Muscle of arm (tissue), 1 donor: ENCODE measurements at regions not wholly inside any gene's neighbourhood (a gene's known extent, or its start where the extent isn't known, plus 50 kb on each side); places are given as distances from the start of the nearest gene placed in this dataset.
A peak's percentile ranks its signal among the peaks of the same experiment; 100 is the strongest.
"Not testable (repeated sequence)": the region's sequence is repeated elsewhere in the genome, so short reads cannot be mapped to it uniquely, and the experiment has no call there.

Source experiments
- DNase-seq: peaks from one replicate; pipeline ENCODE4 v3.0.0-alpha.2; 2013

DNA sequence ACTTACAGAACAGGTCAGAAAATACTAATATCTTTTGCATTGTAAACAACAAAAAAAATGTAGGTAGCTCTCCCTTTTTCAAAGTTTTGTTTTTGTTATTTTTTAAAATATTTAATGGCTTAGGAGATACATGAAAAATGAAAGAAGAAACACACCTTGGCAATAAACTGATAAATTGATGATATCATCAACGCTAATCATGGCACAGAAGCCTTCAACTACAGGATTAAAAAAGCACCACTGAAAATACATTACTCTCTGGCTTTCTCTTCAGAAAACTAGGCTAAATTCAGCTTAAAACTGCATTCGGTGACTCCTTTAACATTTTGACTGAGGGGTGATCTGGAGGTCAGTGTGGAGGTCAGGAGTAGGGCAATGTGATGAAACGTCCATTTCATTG is 1018.8 kb upstream of the FANCL start:
- DNase-seq, result no peak

DNA sequence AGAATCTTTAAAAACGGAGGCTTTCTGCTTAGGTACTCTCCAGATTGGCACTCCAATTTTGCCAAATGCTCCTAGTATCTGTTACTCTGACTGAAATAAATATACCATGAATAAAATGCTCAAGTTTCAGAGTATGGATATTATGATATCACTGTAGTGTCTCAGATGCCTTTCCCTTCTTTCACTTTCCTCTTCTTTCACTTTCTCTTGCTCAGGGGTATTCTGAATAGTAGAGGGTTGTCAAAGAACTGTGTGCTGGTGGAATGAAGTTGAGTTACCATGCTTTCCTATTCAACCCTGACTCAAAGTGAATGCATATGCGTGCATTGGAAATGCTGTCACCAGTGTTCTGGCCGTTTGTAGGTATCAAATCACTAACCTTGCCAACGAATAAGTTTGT is 1015.2 kb upstream of the FANCL start:
- no peak for DNase-seq

DNA sequence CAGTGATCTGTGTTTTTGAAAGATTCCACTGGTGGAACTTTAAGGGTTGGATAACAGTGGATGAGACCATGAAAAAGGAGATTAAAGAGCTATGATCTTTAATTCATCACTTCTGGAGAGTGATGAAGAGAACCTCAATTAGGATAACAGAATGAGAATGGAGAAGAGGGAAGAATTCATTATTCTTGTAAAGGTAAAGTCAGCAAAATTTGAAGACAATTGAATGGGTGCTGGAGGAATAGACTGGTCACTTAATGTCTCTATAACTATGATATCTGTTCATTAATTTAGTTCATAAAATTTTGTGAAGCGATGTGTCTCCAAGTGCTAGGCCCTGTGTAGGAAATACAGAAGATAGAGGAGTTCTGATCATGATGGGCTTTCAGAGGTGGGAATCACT is 1013.2 kb upstream of the FANCL start:
- no peak for DNase-seq

GRCh38 chr2:59250307-59250677 is 1009.2 kb upstream of the FANCL start:
- DNase-seq, result no peak

DNA sequence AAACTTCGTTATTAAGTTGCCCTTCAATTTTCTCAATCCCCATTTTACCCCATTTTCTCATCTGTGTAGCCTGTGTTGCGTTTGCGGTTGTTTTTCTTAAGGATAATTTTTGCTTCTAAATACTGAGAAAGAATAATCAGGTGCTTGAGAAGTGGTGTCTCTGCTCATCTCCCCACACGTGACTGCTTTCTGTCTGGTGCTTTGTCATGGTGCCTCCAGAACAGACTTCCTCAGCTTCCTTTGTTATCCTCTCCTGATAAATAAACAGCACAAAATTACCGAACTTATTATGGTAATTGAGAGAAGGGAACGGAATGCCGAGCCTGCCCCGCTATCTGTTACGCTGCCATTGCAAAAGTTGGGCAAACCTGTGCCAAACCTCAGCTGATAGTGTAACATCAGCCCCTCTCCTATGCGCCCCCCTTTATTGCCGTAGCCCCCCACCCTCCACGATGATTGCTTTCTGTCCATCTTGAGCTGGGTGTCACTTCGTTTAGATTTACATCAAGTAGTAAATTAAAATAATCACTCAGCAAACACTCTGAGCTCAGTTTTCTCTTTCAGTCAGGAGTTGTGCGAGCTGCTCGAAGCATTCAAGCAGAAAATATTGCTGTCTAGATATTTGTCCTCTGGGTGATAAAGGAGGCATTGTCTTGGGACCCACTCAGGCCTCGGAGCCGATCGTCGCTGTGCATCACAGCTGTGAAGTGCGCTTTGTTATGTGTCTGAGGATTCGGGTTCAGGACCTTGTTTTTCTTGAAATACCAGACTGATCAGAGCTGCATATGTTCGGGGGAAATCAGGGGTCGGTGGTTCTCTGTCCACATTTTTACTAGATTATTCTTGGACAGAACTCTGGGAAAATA is 1008.5 kb upstream of the FANCL start:
- DNase-seq, result no peak

- DNase-seq, result no peak
Measured at GRCh38 chr2:59239146-59239545, 998.0 kb upstream of the FANCL start.

DNA sequence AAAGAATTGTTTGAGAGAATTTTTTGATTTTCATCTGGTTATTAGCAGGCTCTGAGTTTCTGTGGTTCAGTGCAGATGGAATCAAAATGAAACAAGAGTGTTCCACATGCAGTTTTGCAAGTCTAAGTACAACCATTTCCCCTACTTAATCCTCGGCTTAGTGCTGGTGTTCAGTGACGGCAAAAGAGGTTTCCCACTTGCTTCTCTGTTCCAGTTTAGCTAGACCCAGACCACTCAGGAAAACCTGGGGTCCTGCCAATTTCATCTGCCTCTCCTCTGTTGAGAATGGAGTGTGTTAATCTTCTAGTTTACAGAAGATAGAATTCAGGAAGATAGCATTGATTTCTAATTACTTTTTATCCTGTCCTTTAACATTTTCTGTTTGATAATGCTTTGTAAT is 996.2 kb upstream of the FANCL start:
- no peak for DNase-seq

DNA sequence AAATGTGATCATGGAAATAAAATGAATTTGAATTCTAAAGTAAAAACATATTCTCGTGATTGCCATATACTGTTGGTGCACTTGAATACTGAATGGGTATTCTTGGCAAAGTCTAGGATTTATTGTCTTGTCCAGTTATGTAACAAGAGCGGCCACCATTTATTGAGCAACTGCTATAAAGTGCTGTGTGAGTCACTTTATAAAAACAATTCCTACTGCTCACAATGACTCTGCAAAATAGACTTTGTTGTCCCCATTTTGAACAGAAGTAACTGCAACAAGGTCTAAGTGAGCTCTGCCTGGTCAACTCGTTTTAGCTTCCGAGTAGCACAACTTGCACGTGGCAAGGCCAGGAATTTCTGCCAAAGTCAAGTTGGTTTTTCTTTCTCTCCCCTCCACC is 995.6 kb upstream of the FANCL start:
- DNase-seq, result no peak

DNA sequence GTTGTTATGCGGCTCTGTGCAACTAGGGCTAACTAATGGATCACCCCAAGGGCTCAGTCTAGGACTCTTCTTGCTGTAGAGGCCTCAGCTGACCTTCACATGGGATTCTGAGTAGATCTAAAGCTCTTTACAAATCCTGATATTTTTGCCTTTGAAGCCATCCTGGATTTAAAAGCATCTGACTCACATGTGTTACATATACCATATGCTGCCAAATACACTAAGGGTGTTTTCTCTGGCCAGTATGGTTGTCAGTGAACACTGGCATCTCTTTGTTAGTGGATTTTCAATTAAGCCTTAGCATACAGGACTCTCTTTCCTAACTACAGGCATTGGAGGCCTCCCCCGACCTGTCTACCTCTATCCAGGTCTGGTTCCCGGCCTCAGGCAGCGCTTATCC is 992.8 kb upstream of the FANCL start:
- DNase-seq, result no peak

GRCh38 chr2:59233448-59233847 is 992.3 kb upstream of the FANCL start:
- DNase-seq, result no peak

DNA sequence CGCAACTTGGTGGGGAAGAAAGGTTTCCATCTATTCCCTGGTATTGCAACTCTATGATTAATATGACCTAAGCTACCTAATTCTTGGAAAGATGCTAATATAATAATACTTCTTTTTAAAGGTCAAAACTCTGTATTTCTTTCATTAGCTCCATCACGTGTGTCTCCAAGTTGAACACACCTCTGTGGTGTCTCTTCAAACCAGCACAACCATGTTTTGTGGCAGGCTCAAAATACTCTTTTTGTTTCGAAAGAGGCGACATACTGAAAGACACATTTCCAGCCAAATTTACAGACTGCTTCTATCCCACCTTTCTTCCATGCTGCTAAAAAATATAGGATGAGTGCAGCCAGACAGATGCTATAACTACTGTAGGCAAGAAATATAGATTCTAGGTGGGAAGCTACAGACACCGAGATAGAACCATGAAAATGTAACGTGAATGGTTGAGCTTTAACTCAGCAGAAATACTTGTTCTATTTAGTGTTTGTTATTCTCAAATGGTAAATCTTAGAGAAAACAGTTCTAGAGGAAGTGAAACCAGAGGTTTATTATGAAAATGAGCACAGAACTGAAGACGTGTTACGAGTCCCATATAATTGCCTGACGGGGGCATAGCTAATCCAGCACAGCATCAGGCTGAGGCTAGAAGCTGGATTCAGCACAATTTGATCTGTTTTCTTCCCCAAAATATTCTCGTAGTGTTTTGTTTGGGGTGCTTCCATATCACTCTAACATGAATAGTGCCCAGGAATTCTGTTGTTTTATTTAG is 991.5 kb upstream of the FANCL start:
- DNase-seq, result no peak

DNA sequence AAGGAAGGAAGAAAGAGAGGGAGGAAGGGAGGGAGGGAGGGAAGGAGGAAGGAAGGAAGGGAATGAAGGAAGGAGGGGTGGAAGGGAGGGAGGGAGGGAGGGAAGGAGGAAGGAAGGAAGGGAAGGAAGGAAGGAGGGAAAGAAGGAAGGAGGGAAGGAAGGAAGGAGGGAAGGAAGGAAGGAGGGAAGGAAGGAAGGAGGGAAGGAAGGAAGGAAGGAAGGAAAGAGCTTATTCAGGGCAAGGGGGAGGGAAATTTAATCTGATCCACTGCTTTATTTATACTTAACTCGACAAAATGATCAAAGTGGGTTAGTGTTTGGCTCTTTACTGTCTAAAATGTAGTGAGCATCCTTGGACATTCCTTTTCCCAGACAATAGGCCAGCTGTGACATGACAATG is 985.2 kb upstream of the FANCL start:
- DNase-seq, result not testable (repeated sequence)

- DNase-seq, result no peak
Measured at GRCh38 chr2:59223742-59224141, 982.6 kb upstream of the FANCL start.

- no peak for DNase-seq
Measured at GRCh38 chr2:59217360-59217759, 976.2 kb upstream of the FANCL start.

DNA sequence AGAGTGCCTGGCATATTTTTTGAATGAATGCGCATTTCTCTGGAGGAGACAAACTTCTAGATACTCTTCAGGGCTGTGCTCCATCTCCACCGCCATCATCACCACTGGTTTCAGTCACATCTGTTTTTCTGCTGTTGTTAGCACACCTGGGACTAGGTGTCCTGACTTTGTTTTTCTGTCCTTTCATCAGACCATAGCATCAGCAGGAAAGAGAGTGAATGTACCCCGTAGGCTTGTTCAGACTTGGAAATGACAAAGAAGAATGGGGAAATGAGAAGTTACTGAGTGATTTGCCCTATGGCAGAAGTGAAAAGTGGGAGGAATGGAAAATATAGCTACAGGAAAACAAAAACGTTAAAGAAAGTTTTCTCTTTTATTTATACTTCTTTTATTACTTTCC is 965.2 kb upstream of the FANCL start:
- DNase-seq, result no peak

DNA sequence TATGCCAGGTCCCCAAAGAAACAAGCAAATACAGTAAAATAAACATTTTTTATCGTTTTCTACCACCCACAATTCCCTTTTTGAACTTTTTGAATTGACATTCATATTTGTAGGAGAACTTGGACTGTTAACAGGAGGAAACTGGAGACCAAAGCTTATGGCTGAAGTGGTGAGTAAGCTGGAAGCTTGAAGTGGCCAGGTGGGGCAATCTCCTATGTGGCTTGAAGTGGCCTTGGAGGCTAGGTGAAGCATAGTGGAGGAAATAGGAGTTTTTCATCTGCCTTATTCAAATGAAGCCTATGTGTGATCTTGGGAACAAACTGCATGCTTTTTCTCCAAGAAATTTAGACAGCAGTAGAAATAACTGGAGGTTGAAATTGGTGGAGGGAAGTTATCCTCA is 962.9 kb upstream of the FANCL start:
- no peak for DNase-seq

- no peak for DNase-seq
Measured at GRCh38 chr2:59196491-59196890, 955.4 kb upstream of the FANCL start.

DNA sequence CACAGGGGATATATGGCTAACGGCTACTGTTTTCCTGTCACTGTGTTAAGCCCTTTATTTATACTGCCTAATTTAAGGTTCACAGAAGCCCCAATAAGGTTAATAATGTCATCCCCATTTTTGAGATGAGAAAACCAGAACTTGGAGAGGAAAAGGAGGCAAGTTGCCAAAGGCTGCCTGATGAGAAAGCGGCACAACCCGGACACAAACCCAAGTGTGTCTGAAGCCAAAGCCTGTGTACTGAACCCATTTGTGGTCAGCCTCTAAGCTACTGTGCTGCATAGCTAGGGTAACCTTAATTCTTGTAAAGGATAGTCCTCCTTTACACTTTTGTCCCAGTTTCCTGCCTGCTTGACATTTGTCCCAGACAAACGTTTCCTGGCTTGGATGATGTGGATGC is 954.7 kb upstream of the FANCL start:
- no peak for DNase-seq

DNA sequence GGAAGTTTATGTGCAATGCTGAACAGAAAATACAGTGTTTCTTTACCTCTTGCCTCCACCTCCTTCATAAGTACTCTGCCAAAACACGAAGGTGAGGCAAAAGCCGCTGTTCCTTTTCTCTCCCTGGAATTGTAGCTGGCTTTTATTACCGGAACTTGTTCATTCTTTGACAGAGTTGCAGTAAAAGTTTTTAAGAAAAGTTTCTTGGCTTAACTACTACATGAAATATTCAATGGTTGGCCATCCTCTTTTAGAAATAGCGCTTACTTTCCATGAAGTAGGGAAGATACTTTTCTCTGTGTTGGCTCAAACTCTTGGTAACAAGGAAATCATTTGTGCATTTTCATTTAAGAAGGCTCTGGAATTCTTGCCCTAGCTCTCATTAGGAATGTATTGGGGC is 950.7 kb upstream of the FANCL start:
- DNase-seq, result peak; percentile 43

DNA sequence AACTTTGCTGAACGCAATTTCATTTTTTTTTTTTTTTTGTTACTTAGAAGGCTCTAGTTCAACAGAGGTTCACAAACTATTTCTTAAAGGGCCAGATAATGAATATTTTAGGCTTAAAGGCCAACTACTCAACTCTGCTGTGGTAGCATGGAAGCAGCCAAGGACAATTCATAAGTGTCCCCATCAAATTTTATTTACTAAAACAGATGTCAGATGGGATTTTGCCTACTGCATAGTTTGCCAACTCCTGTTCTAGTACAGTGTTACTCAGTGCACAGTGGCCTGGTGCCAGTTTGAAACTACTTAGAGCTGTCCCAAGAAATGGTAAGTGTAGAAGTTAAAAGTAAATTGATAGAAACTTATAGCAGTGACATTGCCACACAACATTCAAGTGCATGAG is 949.4 kb upstream of the FANCL start:
- DNase-seq, result no peak

DNA sequence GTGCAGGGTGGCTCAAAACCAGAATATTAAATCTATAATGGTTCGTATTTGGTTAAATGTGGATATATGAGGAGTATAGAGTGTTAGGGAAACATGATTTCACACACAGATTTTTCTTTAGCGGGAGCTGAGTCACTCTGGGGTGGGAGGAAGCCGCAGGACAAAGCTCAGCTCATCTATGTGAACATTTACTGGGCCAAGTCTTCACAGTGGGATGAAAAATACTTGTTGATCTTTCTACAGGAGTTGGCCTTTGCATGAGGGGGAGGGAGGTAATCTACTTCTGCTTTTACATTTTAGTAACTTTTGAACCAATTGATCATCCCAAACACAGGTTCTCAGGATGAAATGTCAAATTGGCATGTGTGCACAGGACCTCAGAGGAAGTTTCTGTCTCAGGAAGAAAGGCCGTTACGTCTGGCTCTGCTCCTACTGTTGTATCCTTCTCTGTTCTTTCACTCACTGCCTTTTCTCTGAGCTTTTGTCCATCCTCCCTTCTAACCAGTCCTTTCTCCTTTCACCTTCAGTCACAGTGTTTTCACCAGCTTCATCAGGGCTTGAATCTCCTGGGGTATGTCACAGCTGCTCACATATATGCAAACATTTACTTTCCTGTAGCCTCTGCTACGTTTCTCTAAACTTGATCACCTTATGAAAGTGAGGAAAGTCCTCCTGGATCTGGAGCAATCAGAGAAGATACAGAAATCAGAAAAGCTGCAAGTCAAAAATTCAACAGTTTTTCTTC is 943.3 kb upstream of the FANCL start:
- peak; percentile 44 for DNase-seq

DNA sequence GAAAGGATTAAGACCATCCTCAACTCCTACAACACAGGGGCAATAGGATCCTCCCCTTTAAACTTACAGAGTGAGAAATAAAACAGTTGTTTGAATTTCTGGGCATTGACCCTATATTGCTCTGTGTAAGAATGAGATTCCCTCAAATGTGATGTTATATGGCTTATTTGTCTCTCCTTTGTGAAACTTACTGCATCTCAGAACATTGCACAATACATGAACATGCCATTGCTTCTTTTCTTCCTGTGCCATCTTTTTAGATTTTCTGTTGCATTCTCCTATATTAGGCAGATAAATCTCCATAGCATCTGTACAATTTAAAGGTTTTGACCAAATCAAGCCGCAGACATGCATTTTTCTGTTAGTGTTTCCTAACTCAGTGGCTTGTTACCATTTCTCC is 941.9 kb upstream of the FANCL start:
- no peak for DNase-seq

- no peak for DNase-seq
Measured at GRCh38 chr2:59182249-59182648, 941.1 kb upstream of the FANCL start.
